Bone marrow (tissue), 2 donors: ENCODE measurements at regions not wholly inside any gene's neighbourhood (a gene's known extent, or its start where the extent isn't known, plus 50 kb on each side); places are given as distances from the start of the nearest gene placed in this dataset.
"Not testable (repeated sequence)": the region's sequence is repeated elsewhere in the genome, so short reads cannot be mapped to it uniquely, and the experiment has no call there.

ENCODE experiments used
- DNase-seq, 2 donors: peaks; one replicate each; lab custom pipeline; 2025; lab: John Stamatoyannopoulos, UW

DNA sequence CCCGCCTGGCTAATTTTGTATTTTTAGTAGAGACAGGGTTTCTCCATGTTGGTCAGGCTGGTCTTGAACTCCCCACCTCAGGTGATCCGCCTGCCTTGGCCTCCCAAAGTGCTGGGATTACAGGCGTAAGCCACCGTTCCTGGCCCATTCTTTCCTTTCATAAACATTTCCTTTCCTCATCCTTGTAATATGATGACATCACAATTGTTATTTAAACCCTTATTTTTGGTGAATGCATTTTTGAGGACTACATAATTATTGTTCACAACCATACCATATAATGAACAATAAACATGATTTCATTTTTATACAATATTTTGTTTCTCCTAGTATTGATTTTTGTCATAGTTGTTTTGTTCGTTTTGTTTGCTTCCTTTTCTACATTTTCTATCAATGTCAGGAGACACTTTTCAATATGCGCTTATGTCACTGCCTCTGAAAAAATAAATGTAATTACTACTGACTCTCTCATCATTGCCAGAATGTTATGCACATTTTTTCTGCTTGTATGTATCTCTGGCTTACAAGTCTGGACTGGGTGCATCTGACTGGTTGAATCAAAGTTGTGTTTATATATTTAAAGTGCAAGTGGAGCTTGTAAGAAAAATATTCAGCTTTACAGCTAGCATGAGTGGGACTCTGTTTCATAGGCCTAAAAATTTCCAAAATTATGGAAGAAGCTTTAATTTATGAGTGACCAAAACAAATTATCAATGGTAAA, 2286.3 kb upstream of the RAG2 start:
- no peak for DNase-seq

DNA sequence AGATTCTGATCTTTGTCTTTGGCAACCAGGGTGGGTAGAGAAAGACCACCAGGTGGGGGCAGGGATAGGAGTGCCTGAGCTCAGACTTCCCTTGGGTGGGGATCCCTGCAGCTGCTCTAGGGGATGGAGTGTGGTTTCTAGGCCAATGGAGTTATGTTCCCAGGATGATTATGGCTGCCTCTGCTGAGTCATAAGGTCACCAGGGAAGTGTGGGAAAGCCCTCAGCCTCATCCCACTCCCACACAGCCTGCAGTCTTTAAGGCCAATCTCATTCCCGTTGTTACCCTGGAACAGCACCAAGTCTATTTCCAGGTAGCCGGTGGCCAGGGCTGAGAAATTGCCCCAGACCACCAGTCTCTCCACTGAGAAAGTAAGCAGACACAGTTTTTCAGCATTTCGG, 2269.3 kb upstream of the RAG2 start:
- no peak for DNase-seq

DNA sequence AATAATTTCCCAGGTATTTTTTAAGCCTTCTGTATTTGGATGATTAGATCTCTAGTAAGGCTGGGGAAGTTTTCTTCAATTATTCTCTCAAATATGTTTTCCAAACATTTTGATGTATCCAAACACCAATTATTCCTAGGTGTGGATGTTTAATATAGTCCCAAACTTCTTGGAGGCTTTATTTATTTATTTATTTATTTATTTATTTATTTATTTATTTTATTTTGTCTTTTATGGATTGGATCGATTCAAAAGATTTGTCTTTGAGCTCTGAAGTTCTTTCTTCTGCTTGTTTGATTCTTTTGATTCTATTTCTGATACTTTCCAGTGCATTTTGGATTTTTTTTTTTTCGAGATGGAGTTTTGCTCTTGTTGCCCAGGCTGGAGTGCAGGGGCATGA, 2267.9 kb upstream of the RAG2 start:
- DNase-seq: no peak

GRCh38 chr11:38842991-38843390, 2245.0 kb upstream of the RAG2 start:
- no peak for DNase-seq

DNA sequence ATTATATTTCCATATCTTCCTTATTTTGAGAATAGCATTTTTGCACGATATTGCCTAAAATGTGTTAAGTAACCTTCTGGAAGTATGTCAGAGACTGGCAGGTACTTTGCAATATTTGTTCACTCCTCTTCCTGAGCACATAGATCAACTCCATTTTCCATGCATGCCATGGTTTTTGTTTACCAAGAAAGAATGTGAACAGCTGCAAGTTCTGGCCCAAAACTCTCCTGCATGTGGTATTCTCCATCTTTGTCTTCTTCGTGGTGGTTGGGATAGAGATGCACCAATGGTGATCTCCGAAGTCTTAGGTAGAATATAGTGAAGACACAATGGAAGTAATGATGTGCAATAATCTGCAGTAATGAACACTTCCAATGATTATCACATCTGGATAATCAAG, 2241.0 kb upstream of the RAG2 start:
- no peak for DNase-seq

DNA sequence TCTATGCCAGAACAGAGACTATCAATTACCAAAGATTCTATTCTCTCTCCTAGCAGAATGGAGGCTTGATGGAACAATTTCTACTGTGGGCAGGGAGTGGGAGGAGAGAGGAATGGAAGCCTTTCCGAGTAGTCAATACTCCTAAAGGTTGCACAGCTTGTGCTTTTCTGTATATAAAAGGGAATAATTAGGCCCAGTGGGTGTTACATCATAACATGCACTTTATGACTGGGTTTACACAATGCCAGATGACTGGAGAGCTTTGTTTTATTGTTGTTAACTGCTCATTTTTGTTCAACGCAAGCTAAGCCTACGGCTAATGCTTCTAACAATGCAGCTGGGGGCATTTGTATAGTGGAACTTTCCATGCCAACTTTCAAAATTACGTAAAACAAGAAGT, 2237.9 kb upstream of the RAG2 start:
- no peak for DNase-seq

DNA sequence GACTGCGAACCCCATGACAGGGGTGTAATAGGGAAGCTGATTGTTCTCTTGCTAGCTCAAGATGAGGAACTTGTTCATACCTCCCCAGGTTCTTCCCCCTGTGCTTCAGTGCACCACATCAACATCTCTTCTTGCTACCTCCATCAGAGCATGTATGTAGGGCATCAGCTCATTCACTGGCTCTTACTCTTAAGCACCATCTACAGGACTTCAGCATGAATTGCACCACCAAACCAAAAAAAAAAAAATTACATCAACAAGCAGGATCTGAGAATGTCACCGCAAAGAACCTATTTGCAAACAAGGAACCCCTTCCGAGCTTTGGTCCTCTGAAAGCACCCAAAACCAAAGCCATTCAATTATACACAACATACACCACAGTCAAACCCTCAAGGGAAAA, 2226.5 kb upstream of the RAG2 start:
- DNase-seq: no peak

DNA sequence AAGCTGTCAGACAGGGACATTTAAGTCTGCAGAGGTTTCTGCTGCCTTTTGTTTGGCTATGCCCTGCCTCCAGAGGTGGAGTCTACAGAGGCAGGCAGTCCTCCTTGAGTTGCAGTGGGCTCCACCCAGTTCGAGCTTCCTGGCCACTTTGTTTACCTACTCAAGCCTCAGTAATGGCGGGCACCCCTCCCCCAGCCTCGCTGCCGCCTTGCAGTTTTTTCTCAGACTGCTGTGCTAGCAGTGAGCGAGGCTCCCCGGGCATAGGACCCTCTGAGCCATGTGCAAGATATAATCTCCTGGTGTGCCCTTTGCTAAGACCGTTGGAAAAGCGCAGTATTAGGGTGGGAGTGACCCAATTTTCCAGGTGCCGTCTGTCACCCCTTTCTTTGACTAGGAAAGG, 2223.8 kb upstream of the RAG2 start:
- DNase-seq: not testable (repeated sequence)

- DNase-seq: no peak
These were observed 2221.9 kb upstream of the RAG2 start for GRCh38 chr11:38819981-38820380.

DNA sequence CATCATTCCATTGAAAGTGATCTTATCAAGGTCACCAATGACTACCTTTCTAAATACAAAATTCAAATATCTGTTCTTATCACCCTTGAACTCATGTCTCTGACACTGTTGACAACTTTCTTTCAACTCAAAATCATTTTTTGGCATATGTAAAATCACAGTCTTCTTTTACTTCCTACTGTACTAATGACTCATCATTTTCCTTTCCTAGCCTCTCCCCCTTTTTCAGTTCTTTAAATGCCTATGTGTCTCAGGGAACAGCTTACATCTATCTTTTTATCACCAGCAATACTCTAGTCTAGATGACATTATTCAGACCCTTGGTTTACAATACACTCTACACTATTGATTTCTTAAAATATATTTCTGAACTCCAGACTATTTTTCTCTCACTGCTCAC, 2220.7 kb upstream of the RAG2 start:
- no peak for DNase-seq

- DNase-seq: no peak
These were observed 2216.6 kb upstream of the RAG2 start for GRCh38 chr11:38814670-38815069.

DNA sequence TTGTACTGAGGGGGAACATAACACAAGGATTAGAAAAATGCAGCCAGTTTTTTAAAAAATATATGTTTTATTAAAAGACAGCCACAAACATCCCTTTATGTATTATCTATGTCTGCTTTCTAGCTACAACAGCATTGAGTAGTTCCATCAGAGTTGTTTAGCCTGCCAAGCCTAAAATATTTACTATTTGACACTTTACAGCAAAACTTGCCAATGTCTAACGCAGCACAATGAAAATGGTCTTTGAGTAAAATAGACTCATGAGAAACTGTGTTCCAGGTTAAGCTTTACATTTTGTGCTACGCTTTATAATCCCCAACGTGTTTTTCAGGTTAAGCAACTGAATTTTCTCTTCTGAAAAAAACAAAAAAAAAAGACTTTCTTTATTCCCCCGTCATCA, 2211.5 kb upstream of the RAG2 start:
- DNase-seq: no peak

DNA sequence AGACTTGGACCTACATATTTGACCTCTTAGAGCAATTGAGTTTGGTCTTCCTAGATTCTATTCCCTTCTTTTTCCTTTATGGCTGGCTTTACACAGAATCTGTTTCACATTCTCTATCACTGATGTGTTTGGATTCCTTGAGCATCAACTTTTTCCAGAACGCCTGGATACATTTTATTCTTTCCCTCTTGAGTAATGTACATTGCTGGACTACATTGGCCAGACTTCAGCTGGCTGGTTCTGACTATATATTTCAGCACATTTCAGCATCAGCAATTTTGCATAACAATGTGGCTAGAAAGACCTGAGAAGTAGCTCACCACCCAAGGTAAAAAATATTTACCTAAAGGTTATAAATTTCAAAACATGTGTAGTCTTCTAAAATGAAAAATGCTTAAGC, 2198.2 kb upstream of the RAG2 start:
- no peak for DNase-seq

- DNase-seq: no peak
These were observed 2197.0 kb upstream of the RAG2 start for GRCh38 chr11:38795027-38795426.

- peak in 1 of 2 donors; percentile 35 for DNase-seq
These were observed 2193.4 kb upstream of the RAG2 start for GRCh38 chr11:38791346-38791961.

- no peak for DNase-seq
These were observed 2190.5 kb upstream of the RAG2 start for GRCh38 chr11:38788561-38788960.

- no peak for DNase-seq
These were observed 2186.1 kb upstream of the RAG2 start for GRCh38 chr11:38784164-38784563.

DNA sequence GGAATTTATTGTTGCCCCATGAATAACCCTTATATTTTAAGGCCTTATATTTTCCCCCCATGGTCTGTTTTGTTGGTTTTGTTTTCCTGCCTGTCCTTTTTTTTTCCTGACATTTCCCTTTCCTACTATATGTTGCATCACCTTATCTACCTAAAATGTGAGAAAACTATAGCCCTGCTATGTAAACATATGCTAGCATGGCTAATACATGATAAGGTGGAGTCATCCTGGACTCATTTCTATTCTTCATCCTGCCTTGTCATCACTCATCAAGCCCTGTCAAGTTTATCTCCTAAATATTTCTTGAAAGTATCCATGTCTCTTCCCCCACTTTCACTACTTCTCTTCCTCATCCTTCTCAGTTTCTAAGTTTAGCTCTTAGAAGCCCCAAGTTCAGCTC, 2168.8 kb upstream of the RAG2 start:
- no peak for DNase-seq

GRCh38 chr11:38759394-38759793, 2161.4 kb upstream of the RAG2 start:
- no peak for DNase-seq

DNA sequence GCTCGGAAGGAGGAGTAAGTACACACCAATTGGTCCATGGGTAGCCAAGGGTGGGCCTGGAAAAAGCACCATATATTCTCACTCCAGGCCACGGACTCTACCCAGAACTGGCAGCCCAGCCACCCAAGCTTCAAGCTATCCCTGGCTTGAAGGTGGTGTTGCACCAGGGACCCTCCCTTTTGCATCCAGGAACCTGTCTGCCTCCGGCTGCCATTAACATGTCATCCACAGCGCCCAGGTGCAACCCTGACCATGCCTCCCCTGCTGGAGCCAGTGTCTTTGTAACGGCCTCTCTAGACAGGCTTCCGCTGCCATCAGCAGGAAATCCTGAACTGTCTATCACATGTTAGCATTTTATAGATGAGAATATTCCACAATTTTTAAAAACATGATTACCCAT, 2158.5 kb upstream of the RAG2 start:
- DNase-seq: no peak

DNA sequence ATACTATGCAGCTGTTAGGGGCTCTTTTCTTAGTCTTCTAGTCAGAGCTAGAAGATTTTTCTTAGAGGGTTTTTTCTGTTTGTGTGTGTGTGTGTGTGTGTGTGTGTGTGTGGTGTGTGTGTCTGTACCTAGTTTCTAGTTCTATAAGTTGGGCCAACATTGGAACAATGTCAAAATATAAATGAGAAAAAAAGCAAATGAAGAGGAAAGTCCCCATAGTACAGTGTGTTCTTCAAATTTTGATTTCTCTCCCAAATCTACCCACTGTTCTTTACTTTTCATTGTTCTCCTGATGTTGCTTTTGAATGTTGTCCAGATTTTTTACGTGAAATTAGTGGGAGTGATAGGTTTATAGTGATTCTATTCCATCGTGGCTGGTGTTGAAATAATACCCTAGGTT, 2153.4 kb upstream of the RAG2 start:
- DNase-seq: no peak

- DNase-seq: not testable (repeated sequence)
These were observed 2148.5 kb upstream of the RAG2 start for GRCh38 chr11:38746516-38746915.

DNA sequence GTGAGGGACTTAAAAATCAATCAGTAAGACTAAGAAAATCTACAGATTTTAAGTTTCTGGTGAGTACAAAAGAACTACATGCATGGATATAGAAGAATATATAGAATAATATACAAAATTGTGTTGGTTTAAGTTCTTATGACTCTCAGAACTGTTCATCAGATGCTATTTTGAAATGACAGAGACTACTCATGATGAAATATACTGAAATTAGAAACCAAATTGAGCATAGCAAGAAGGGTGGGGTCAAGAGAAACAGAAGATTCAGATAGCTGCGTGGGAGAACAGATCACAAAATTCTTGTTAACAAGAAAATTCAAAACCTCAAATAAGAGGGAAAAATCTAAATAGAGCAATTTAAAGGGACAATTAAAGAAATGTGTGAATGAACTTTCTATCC, 2125.3 kb upstream of the RAG2 start:
- DNase-seq: no peak
